Cardiac muscle cell (in vitro differentiated cells and primary cell): ENCODE measurements at regions not wholly inside any gene's neighbourhood (a gene's known extent, or its start where the extent isn't known, plus 50 kb on each side); places are given as distances from the start of the nearest gene placed in this dataset.

ENCODE experiments used
- DNase-seq, 2 donors: peaks; one replicate each; pipeline versions ENCODE4 v3.0.0 to v3.0.0-alpha.2; 2010 to 2017; ENCODE audit warnings: low read depth in 1 of 2, low spot score in 1 of 2
- H3K27ac ChIP-seq: fragments of 200-600 bp; sonication (generic); 2 replicates; pipeline ENCODE4 v1.5.1; 2016
- H3K27me3 ChIP-seq: fragments of 200-600 bp; sonication (generic); 2 replicates; pipeline ENCODE4 v1.6.0; 2016; ENCODE audit warnings: control low read depth
- H3K36me3 ChIP-seq: fragments of 200-600 bp; sonication (generic); 2 replicates; pipeline ENCODE4 v1.5.1; 2016; ENCODE audit warnings: control low read depth
- H3K4me1 ChIP-seq: fragments of 200-600 bp; sonication (generic); 2 replicates; pipeline ENCODE4 v1.8.1; 2017; ENCODE audit warnings: low read depth, mild to moderate bottlenecking, mixed run types
- H3K4me3 ChIP-seq: fragments of 200-600 bp; sonication (generic); 2 replicates; pipeline ENCODE4 v1.5.1; 2016; ENCODE audit warnings: mild to moderate bottlenecking
- H3K9me3 ChIP-seq: fragments of 200-600 bp; sonication (generic); 2 replicates; pipeline ENCODE4 v1.5.1; 2017; ENCODE audit warnings: low read depth, mild to moderate bottlenecking, control low read depth
- CTCF ChIP-seq: IDR thresholded peaks from 2 replicates; pipeline ENCODE4 v1.5.1; 2012; ENCODE audit warnings: low read depth, mild to moderate bottlenecking, low read length

GRCh38 chr4:126137782-126138170 lies 823.0 kb downstream of the FAT4 start:
- H3K27me3 ChIP-seq, result no peaks in the 10 kb centered on the region

GRCh38 chr4:126144543-126145237 lies 829.9 kb downstream of the FAT4 start:
- no peak overlapping the region for H3K4me3 ChIP-seq
- no peak for DNase-seq
- H3K27me3 ChIP-seq, result no peaks in the 10 kb centered on the region
- H3K36me3 ChIP-seq, result no peaks in the 10 kb centered on the region
- H3K4me1 ChIP-seq, result no peaks in the 10 kb centered on the region
- no peak for TF ChIP-seq CTCF
- H3K9me3 ChIP-seq, result no peaks in the 10 kb centered on the region
- no peak overlapping the region for H3K27ac ChIP-seq

More at GRCh38 chr4:126137782-126138170, 823.0 kb downstream of the FAT4 start:
- Histone ChIP-seq H3K27ac (no peak overlapping the region), H3K9me3 (no peaks in the 10 kb centered on the region), H3K4me1 (no peaks in the 10 kb centered on the region), H3K4me3 (no peak overlapping the region), H3K36me3 (no peaks in the 10 kb centered on the region)
- no peak for TF ChIP-seq CTCF
- no peak for DNase-seq

GRCh38 chr4:126168484-126168883 lies 853.7 kb downstream of the FAT4 start:
- Histone ChIP-seq H3K4me1 (no peaks in the 10 kb centered on the region), H3K4me3 (no peak overlapping the region), H3K9me3 (no peaks in the 10 kb centered on the region), H3K36me3 (no peaks in the 10 kb centered on the region), H3K27ac (no peak overlapping the region), H3K27me3 (no peaks in the 10 kb centered on the region)
- no peak for DNase-seq
- TF ChIP-seq CTCF, result no peak

DNA sequence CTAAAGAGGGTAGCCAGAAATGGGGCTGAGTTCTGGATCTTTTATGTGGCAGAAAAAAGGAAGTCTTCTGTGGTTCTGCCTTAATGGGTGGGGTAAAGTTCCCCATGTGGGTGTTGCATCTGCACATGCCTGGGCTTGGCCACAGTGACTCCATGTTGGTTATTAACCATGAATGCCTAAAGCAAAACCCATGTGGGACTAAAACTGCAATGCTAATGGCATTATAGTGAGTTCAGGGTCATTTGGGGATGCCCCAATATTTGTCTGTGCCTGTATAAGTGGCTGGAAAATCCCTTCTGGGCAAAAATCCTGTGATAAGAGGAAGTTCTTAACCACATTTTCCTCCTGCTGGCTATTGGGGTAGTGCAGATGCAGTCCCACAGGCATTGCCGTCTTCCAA lies 857.4 kb downstream of the FAT4 start:
- DNase-seq, result no peak
- Histone ChIP-seq H3K27me3 (no peaks in the 10 kb centered on the region), H3K4me1 (no peaks in the 10 kb centered on the region), H3K4me3 (no peak overlapping the region), H3K27ac (no peak overlapping the region), H3K36me3 (no peaks in the 10 kb centered on the region), H3K9me3 (no peaks in the 10 kb centered on the region)
- TF ChIP-seq CTCF, result no peak

DNA sequence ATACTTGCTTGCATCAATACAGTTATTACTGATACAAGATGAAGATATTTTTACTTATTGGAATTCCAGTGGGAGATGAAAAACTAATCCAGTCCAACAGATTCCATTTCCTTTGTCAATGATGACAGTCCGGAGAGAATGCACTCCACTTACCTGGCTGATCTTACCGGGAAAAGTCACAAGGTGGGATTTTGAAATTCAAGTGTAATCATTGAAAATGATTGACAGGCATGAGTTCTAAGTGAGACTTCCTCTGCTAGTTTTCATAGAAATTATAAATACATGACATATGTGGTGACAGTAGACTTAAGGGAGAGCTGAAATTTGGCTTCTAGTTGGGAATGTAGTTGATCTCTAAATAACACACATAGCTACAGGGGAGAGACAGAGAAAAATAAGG lies 859.9 kb downstream of the FAT4 start:
- H3K27ac ChIP-seq, result no peak overlapping the region
- no peaks in the 10 kb centered on the region for H3K9me3 ChIP-seq
- no peak overlapping the region for H3K4me3 ChIP-seq
- no peak for DNase-seq
- H3K4me1 ChIP-seq, result no peaks in the 10 kb centered on the region
- H3K27me3 ChIP-seq, result no peaks in the 10 kb centered on the region
- TF ChIP-seq CTCF, result no peak
- no peaks in the 10 kb centered on the region for H3K36me3 ChIP-seq
